M059J (cell line): ENCODE measurements at regions not wholly inside any gene's neighbourhood (a gene's known extent, or its start where the extent isn't known, plus 50 kb on each side); places are given as distances from the start of the nearest gene placed in this dataset.

Experiments used
- DNase-seq: peaks from one replicate; pipeline ENCODE4 v3.0.0-alpha.2; 2012; ENCODE audit warnings: low read depth

DNA sequence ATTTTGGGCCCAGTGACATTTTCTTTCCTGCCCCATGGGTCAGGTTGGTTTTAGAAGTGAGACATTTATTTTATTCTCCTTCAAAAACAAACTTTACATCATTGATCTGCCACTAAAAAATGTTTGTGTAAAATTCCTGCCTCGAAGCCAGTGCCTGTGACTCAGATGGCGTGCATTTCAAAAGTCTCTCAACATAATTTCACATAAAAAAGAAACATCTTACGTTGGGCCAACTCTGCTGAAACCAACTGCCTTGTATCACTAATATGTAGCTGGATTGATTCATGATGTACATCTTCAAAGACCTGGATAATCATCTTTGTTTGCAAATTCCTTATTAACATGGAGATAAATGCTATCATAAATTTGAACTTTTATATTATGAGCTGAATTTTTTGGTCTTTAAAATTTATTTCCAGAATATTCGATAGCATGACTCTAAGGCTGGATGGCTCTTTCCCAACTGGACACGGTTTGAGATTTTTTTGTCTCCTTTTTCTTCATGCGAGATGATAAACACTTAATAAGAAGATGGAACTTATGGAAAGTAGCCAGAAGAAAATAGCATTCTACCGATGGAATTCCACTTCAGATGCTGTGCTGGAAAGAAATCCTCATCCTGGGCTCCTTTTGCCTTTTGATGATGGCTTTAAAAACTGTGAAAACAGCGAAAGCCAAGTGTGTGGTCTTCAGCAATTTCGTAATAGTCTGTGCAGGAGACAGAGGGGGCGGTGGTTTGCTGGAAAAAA, 420.5 kb downstream of the FGF9 start:
- DNase-seq = peak; percentile 0

DNA sequence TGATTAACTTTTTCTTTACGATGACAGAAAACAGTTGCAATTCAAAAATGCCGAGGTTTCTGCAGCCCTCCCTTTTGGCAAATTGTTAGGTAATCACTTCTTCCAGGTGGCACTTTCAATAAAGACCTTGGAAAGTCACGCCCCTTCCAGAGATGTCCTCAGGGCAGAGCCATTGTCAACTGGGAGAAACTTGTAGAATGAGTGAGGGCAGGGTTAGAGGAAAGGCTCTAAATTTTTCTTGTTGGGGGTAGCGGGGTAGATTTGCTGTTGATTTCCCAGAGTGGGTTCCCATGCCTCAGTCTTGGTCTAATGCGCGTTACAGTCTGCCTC, 421.1 kb downstream of the FGF9 start:
- DNase-seq = no peak

- no peak for DNase-seq
Measured at GRCh38 chr13:22092791-22093560, 422.1 kb downstream of the FGF9 start.

DNA sequence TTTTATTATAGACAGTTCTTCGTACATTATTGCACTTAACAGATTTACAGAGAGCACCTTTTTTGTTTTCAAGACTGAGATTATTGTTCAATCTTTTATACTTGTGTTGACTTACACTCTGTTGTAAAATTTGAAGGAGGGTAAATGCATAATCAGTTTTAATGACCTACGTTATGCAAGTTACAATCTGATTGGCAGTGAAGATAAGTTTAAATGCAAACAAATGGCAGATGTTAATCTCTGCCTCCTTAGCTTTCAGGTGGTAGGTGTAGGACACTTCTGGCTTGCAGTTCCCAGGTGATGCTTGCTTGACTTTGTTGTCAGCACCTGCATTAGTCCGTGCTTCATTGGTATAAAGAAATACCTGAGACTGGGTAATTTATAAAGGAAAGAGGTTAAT, 424.9 kb downstream of the FGF9 start:
- no peak for DNase-seq

- DNase-seq = no peak
Measured at GRCh38 chr13:22099585-22099984, 428.7 kb downstream of the FGF9 start.

- DNase-seq = no peak
Measured at GRCh38 chr13:22102271-22102670, 431.4 kb downstream of the FGF9 start.

DNA sequence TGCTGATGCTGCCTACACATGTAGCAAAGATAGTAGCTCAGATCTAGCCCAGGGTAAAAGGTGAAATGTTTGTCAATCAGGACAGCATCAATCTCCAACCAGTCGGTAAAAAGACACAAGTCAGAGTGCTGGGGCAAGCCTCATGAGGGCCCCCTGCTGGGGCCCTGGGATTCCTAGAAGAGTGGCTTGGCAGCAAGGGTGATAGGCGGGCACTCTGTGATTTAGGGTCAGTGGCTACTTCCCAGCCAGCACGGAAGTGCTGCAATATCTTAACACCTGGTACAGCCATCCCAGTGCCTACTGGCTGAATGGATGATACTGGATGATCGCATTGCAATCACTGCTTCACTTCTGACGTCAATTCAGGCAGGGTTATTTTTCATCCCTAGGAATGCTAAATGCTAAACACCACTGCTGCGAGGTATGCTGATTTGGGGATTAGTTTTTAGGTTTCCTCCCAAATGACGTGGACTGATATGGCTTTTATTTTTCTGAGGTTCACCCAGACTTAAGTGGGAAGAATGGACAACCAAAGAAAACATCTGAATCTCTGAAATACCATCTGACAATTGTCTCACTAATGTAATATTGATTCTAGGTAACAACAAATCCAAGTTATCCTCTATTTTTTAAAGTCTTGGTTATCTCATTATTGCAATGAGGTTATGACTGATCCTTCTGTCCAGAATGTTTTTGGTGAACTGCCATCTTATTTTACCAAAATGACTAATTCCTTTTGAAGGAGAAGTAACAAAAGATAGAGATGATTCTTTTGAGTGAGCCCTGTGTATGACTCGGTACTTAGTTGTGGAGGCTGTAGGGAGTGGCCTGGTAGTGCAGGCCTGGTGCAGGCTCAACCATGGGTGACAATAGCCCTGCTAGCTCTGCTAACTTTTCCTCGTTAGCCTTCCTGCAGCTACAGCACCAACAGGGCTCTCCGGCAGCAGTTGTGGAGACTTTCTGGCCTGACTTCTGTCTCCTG, 432.5 kb downstream of the FGF9 start:
- no peak for DNase-seq

GRCh38 chr13:22106058-22106457, 435.2 kb downstream of the FGF9 start:
- DNase-seq = no peak

GRCh38 chr13:22107549-22107948, 436.7 kb downstream of the FGF9 start:
- DNase-seq = no peak

DNA sequence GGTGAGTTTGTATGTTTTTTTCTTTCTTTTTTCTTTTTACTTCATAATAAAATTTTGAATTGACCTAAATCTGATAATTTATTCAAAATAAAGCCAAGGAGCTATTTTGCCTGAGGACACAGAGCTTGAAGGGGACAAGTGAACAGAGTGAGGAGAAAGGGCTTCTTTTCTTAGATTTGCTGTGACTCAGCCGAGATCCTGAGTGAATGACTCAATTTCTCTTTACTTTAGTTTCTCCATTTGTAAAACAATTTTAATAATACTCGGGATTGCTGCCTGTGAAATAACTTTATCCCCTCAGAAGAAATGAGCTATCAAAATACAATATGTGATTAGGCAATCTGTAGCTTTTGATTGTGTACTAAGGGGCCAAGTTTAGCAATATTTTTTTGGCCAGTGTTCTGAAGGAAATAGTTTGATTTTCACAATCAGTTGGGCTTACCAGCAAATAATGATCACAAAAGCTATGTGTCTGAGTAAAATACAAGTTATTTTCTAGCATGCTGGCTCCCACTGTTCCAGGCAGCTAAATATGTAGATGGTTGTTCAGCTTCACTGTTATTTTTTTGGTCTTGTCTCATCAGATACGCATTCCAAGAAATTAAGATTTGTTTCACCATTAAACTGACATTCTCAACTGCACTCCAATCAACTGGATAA, 437.5 kb downstream of the FGF9 start:
- DNase-seq = no peak

DNA sequence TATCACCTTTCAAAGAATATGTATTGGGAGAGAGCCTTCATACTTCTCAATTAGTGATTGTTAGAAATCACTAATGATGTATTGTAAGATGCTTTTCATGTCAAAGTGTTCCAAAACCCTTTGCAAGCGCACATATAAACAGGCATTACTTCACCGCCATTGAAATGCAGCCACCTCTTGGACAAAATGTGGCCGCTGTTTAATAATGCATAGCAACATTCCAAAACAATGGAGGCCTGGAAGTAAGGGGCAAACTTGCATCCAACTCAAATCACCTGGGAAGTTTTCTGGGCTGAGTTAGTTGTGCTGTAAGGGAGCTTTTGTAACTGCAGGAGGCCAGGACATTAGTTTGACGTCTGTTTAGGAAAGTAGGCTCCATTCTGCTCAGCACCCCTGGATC, 438.1 kb downstream of the FGF9 start:
- no peak for DNase-seq

GRCh38 chr13:22110368-22110767, 439.5 kb downstream of the FGF9 start:
- no peak for DNase-seq

DNA sequence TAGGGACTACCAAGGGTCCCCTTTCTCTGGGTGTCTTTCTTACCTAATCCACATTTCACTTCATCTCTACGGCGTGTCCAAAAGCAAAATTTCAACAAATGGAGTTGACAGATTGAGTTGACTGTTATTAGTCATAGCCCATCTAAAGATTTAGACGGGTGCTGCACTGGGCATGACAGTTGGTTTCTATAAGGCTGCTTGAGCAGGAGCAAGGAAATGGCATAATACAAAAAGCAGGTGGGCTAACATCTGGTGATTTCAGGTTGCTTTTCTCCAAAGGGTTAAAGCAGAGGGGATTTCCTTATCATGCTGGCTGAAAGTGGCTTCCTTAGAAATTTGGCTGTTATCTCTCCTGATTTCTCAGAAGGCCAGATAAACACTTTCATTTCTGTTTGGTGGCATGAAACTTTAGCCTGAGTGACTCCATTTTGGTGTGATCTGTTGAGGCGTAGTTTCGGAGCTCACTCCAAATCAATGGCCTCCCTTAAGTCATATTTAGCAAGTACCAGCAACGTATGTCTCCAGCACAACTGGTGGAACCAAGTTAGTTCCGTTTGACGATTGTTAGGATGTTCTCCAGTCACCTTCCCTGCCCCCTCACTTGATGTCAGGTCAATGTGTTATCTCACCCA, 440.4 kb downstream of the FGF9 start:
- DNase-seq = no peak

DNA sequence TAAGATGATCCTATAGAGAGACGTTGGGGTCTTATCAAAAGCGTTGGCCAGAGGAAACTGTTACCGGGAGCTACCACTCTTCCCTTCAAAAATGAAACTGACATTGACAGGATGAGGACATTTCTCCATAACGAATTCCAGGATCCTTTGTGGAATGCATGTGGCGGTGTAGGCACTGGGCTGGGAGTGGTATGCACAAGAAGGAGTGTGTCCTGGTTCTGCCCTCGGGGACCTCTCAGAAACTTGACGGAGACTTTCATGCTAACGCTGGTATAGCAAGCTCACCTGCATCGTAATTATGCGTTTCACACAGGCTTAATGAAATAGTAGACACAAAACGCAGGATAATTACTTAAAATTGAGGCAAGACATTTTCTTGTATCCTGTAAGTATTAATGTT, 441.1 kb downstream of the FGF9 start:
- DNase-seq = no peak

GRCh38 chr13:22112956-22113745, 442.3 kb downstream of the FGF9 start:
- no peak for DNase-seq

- no peak for DNase-seq
Measured at GRCh38 chr13:22114630-22115311, 443.9 kb downstream of the FGF9 start.

DNA sequence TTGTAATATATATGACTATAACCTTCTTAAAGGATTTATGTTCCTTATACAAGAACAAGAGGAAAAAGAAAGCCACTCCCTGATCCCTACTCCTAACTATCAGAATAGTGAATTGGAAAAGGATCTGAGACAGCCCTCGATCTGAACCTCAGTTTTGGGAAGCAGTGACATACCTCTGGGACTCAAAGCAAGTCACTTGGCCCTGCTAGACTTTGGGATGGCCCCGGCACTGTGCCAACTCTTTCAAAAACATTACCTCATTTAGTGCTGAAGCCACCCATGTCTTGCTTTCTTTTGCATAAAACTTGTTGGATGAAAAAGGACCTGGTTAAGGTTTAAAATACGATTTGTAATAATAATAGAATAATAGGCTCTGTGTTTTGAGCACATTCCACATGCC, 447.3 kb downstream of the FGF9 start:
- no peak for DNase-seq

GRCh38 chr13:22120646-22121045, 449.8 kb downstream of the FGF9 start:
- no peak for DNase-seq

- DNase-seq = no peak
Measured at GRCh38 chr13:22121146-22121739, 450.4 kb downstream of the FGF9 start.
